NCI-H524 treated with DMSO at 0.1 percent for 48 hours (cell line): ENCODE measurements at regions not wholly inside any gene's neighbourhood (a gene's known extent, or its start where the extent isn't known, plus 50 kb on each side); places are given as distances from the start of the nearest gene placed in this dataset.
"Not testable (repeated sequence)": the region's sequence is repeated elsewhere in the genome, so short reads cannot be mapped to it uniquely, and the experiment has no call there.

Source experiments
- DNase-seq: peaks from one replicate; lab custom pipeline; 2025; lab: John Stamatoyannopoulos, UW

DNA sequence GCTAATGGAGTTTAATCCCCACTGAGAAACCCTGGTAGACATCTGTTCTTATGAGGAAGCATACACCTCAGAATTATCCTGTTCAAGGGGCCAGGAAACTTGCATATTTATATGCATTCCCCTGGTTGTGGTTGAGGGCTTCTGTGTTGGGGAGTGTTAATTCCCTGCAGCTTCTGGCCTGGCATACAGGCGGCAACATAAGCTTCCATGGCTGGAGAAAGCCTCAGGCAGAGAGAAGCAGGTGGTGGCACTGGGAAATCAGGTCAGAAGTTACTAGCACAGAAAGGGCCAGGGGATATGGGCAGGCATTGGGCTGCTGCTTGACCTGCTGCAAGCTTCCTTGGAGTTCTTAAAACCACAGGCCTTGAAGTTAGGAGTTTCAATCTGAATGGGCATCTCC is 166.1 kb upstream of the SEMA6A start:
- DNase-seq, result peak; percentile 78

DNA sequence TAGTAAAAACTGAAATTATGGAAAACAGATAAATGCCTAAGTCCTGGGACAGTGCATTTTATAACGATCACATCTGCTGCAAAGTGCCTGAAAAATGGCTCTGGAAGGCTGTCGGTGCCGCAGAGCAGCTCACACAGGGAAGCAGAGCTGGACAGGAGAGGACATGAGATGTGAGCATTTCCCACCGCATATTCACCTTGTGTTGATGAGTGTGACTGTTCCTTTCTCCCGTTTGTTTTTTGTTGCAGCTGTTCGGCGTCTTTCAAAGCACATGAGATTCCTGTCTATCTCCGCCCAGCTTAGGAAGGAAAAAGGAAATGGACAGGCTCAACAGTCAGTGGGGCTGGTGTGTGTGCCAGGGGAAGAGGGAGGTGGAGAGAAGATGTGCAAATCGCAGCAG is 164.9 kb upstream of the SEMA6A start:
- no peak for DNase-seq

DNA sequence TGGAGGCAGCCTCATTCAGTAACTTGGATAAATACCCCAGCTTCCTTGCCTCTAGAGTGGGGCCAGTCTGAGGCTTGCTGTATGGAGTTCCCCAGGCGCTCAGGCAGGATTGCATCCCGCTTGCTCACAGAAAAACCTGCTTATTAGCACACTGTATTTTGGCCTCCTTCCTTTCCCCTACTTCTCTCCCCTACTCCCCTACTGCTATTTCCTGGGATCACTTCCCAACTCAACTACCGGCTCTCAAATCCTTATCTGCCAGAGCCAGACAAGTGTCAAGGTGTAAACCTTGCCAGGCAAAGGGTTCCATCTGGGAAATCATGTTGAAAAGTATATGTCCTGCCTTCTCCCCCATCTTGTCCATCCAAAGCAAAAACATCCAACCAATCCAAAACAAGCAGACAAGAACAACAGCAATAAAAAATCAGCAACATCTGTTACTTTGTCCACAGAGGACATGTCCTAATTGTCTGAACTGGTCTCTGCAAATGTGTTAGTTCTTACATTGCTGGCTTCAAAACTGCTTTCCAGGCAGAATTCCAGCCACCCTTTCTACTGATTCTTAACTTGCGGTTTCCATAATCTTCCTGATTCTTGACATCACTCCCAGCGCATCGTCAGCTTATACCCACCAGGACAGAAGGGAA is 164.1 kb upstream of the SEMA6A start:
- no peak for DNase-seq

GRCh38 chr5:116738239-116738614 is 163.6 kb upstream of the SEMA6A start:
- no peak for DNase-seq

DNA sequence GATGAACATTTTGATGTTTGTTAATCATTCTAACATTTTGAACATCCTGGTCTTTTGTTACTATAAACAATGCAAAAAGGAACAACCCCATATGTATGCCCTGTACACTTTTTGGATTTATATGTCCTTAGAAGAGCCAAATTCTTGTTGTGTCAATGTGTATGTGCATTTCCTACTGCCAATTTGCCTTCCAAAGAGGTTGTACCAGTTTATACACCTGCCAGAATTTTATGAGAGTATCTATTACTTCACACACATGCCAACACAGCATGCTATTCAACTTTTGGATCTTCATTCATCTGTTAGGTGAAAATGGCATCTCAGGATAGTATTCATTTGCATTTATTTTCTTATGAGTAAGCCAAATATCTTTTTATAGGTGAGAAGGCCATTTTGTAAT is 162.0 kb upstream of the SEMA6A start:
- no peak for DNase-seq

- DNase-seq, result no peak
Measured at GRCh38 chr5:116733991-116734975, 159.7 kb upstream of the SEMA6A start.

- DNase-seq, result no peak
Measured at GRCh38 chr5:116732591-116732990, 158.0 kb upstream of the SEMA6A start.

GRCh38 chr5:116731432-116731831 is 156.8 kb upstream of the SEMA6A start:
- no peak for DNase-seq

GRCh38 chr5:116730706-116731105 is 156.1 kb upstream of the SEMA6A start:
- DNase-seq, result no peak

DNA sequence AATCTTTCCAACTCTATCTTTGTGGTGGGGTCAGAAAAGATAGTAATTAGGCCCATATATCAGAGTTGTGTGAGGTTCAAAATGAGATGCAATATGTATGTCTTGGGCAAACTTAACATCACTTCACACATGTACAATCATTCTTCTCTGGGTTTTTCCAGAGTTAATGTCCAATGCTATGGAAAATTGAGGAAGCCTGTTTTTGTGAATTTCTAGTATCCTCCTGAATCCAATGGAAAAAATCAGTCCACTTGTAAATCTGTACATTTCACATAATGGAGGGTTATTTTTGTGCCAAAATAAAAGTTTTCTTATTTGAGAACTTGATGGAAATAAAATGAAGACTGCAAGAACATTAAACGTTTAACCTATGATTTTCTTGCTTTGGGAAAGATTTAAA is 155.6 kb upstream of the SEMA6A start:
- DNase-seq, result no peak

GRCh38 chr5:116727248-116727647 is 152.6 kb upstream of the SEMA6A start:
- DNase-seq, result no peak

DNA sequence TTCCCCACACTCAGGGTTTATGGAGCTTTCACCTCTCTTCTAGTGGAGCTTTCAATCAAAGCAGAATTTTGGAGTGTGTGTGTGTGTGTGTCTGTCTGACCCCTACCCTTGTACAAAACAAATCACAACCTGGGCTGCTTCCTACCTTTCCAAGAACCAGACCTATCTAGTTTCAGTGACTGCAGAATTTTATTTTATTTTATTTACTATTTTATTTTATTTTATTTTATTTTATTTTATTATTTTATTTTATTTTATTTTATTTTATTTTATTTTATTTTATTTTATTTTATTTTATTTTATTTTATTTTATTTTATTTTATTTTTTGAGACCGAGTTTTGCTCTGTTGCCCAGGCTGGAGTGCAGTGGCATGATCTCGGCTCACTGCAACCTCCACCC is 151.6 kb upstream of the SEMA6A start:
- not testable (repeated sequence) for DNase-seq

GRCh38 chr5:116724971-116725370 is 150.3 kb upstream of the SEMA6A start:
- no peak for DNase-seq

DNA sequence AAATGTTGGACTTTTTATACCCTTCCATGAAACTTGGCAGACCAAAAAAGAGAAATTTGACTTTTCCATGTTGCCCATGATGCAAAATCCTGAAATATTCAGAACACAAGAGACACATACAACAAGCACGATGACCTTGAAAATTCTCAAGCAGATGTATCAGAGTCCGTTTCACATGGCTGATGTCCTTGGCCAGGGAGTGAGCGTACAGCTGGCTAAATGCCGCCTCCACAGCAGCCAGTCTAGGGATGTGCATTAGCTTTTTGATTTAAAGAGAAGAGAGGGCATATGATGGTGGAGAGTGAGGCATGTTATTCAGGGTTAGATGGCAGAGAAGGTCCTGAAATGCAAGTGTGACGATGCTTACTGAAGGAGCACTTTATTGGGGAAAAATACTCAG is 148.0 kb upstream of the SEMA6A start:
- DNase-seq, result no peak

DNA sequence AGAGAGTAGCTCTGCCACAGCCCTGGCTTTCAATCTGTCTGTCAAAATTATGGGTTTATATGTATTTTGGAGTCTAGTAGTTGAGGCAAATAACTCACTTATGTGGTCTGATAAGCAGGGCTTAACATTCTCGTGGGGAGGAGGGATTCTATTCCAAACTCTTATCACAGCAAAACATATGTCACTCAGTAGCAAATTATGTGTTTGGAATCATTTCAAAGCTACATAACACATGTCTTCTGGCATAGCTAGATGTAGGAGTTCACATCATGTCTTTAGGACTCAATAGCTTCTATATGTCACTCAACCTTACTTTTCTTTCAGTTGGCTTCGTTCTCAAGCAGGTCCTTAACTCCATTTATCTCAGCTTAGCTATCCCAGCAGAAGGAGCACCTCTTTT is 144.5 kb upstream of the SEMA6A start:
- DNase-seq, result no peak

DNA sequence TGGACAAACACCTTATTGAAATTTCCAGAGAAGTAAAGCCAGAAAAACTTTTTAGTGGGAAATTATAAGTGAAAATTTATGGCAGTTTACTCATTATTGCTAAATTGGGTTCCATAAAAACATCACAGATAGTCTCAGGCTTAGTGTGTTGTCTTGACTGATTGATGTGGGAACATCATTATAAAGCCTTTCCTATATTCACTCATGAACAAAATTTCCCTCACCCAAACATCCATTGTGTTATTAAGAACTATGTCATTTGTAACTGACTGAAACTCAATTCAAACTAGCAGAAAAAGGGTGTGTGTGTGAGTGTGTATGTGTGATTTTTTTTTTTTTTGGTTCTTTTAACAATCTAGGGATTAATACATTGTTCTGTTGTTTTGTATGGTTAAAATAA is 143.7 kb upstream of the SEMA6A start:
- no peak for DNase-seq

GRCh38 chr5:116709082-116709481 is 134.5 kb upstream of the SEMA6A start:
- DNase-seq, result no peak

DNA sequence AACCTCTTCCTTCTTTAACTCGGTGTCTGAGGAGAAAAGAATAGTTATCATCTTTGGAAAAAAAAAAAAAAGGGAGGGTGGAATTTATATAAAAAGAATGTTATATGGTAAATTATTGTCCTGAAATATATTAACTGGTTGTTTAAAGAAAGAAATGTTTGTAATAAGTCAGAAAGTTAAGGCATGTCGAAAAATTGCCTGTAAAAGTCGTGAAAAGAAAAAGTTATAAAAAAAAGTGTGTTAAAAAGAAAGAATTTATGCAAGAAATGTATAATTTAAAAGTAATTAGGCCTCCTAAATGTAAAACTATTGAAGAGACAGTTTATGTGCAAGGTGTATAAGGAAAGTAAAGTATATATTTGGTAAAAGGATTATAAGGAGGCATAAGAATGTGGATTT is 130.5 kb upstream of the SEMA6A start:
- DNase-seq, result not testable (repeated sequence)

- no peak for DNase-seq
Measured at GRCh38 chr5:116703941-116704340, 129.3 kb upstream of the SEMA6A start.

- DNase-seq, result no peak
Measured at GRCh38 chr5:116703328-116703727, 128.7 kb upstream of the SEMA6A start.

GRCh38 chr5:116702776-116703175 is 128.2 kb upstream of the SEMA6A start:
- DNase-seq, result no peak

DNA sequence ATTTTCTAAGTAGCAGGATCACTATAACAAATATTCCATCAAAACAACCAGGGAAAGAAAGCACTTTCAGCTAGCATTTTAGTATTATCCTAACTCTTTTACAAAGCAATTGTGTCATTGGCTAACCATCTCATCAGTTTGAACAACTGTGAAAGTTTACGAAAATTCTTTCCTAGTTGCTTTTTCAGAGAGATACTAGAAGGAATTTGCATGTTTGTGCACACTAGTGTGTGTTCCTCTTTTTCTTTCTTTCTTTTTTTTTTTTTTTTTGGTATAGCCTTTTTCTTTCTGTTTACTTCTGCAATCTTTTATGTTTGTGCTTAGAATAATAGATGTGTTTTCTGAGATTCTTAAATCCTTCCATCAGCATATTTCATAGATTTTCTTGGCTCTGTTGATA is 124.7 kb upstream of the SEMA6A start:
- DNase-seq, result no peak

DNA sequence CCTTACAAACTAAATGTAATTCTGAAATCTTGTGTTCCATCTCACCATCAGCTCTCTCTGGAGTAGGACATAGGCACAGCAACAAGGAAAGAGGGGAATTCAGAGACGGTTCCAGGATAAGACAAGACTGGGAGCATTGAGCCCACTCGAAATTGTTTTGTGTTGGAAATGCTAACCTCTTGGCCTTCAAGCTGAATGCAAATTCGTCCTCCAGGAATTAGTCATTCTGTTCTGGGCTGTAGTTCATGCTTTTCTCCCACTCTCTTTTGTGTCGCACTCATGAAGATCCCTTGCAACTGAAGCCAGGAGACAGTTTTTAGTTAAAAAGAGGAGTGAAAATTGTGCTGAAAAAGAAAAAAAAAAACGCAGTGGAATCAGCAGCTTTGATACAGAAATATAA is 121.7 kb upstream of the SEMA6A start:
- DNase-seq, result no peak

DNA sequence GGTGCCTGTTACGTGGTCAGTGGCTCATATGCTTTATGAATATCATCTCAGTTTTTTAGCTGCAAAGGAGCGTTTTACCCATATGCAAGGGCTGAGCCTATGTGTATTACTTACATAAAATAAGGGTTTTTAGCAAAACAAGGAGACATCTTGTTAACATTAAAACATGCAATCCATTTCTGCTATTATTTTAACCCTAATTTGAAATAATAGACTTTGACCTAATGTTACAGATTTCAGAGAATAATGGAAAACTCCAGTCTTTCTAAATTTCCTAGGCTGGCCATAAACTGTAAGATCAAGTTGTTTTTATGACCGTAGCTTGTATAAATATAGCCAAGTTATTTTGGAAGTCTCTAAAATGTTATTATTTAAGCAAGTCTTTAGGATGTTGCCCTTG is 121.1 kb upstream of the SEMA6A start:
- DNase-seq, result no peak
